IPS DF 4.7 (cell line): ENCODE measurements at regions not wholly inside any gene's neighbourhood (a gene's known extent, or its start where the extent isn't known, plus 50 kb on each side); places are given as distances from the start of the nearest gene placed in this dataset.

Source experiments
- DNase-seq: peaks from one replicate; pipeline ENCODE4 v3.0.0-alpha.2; 2013; ENCODE audit warnings: low spot score; ENCODE audit errors: extremely low read depth

GRCh38 chr5:159453209-159453608 is 122.9 kb upstream of the IL12B start:
- DNase-seq: no peak

GRCh38 chr5:159456261-159456660 is 126.0 kb upstream of the IL12B start:
- DNase-seq: no peak

GRCh38 chr5:159456722-159457465 is 126.6 kb upstream of the IL12B start:
- no peak for DNase-seq

GRCh38 chr5:159458217-159458711 is 128.0 kb upstream of the IL12B start:
- DNase-seq: no peak

GRCh38 chr5:159459132-159459627 is 128.9 kb upstream of the IL12B start:
- no peak for DNase-seq

- DNase-seq: no peak
These were observed 129.8 kb upstream of the IL12B start for GRCh38 chr5:159459951-159460538.

GRCh38 chr5:159463590-159464321 is 133.5 kb upstream of the IL12B start:
- DNase-seq: no peak

- no peak for DNase-seq
These were observed 135.3 kb upstream of the IL12B start for GRCh38 chr5:159465604-159466003.

- DNase-seq: no peak
These were observed 137.4 kb upstream of the IL12B start for GRCh38 chr5:159467666-159468065.

- no peak for DNase-seq
These were observed 139.4 kb upstream of the IL12B start for GRCh38 chr5:159469496-159470372.

GRCh38 chr5:159471904-159472303 is 141.6 kb upstream of the IL12B start:
- no peak for DNase-seq

- DNase-seq: no peak
These were observed 144.7 kb upstream of the IL12B start for GRCh38 chr5:159475026-159475425.

- DNase-seq: no peak
These were observed 148.7 kb upstream of the IL12B start for GRCh38 chr5:159478950-159479349.

GRCh38 chr5:159480849-159481248 is 150.6 kb upstream of the IL12B start:
- DNase-seq: no peak

- no peak for DNase-seq
These were observed 151.5 kb upstream of the IL12B start for GRCh38 chr5:159481751-159482150.

- no peak for DNase-seq
These were observed 156.5 kb upstream of the IL12B start for GRCh38 chr5:159486836-159487235.

- DNase-seq: no peak
These were observed 158.2 kb upstream of the IL12B start for GRCh38 chr5:159488516-159488915.

GRCh38 chr5:159489779-159490178 is 159.5 kb upstream of the IL12B start:
- DNase-seq: no peak

GRCh38 chr5:159490507-159490906 is 160.2 kb upstream of the IL12B start:
- no peak for DNase-seq

- DNase-seq: no peak
These were observed 163.4 kb upstream of the IL12B start for GRCh38 chr5:159493696-159494095.

- no peak for DNase-seq
These were observed 166.5 kb upstream of the IL12B start for GRCh38 chr5:159496773-159497172.
